ENCODE measurements at regions not wholly inside any gene's neighbourhood (a gene's known extent, or its start where the extent isn't known, plus 50 kb on each side); places are given as distances from the start of the nearest gene placed in this dataset.

DNA sequence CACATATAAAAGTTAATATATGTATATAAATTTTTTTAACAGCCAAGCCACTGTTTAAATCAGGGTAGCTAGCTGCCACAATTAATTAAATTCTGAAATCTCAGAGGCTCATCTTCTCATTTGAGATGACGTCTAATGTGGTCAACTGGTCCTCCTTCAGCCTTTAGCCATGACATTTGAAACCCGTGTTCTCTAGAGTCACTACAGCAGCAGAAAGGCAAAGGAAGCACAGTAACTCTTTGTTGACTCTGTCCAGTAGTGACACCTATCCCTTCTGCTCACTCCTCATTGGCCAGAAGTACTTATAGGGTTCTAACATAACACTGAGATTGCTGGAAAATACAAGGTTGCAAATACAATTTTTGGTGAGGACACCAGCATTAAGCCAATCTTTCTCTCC is 555.5 kb downstream of the ETV1 start:
- H4K20me1 ChIP-seq (ENCODE audit: insufficient read depth, low read length): no peaks in the 10 kb centered on the region
- no peaks in the 10 kb centered on the region for H3K79me2 ChIP-seq (ENCODE audit: insufficient read depth, low read depth, low read length)
- H3K4me2 ChIP-seq (ENCODE audit: low read length): no peak overlapping the region
- no peak for DNase-seq (ENCODE audit: low spot score)
- H3K9me3 ChIP-seq (ENCODE audit: low read length): no peaks in the 10 kb centered on the region
- H3K36me3 ChIP-seq (ENCODE audit: insufficient read depth, low read length): no peaks in the 10 kb centered on the region
- no peaks in the 10 kb centered on the region for H3K9me2 ChIP-seq (ENCODE audit: insufficient read depth, low read length)
- intact Hi-C loops (cut with micrococcal nuclease; ENCODE audit: unreplicated experiment): no loop called here
- H3K27ac ChIP-seq (ENCODE audit: low read depth, low read length, poor library complexity, severe bottlenecking): no peak overlapping the region
- BruUV-seq (replicated peaks): no TSS peak
- TF ChIP-seq EZH2phosphoT487 (IDR thresholded peaks at IDR 0.05; ENCODE audit: borderline replicate concordance, low read depth, low read length): no peak
- TF ChIP-seq, protein P1, sequence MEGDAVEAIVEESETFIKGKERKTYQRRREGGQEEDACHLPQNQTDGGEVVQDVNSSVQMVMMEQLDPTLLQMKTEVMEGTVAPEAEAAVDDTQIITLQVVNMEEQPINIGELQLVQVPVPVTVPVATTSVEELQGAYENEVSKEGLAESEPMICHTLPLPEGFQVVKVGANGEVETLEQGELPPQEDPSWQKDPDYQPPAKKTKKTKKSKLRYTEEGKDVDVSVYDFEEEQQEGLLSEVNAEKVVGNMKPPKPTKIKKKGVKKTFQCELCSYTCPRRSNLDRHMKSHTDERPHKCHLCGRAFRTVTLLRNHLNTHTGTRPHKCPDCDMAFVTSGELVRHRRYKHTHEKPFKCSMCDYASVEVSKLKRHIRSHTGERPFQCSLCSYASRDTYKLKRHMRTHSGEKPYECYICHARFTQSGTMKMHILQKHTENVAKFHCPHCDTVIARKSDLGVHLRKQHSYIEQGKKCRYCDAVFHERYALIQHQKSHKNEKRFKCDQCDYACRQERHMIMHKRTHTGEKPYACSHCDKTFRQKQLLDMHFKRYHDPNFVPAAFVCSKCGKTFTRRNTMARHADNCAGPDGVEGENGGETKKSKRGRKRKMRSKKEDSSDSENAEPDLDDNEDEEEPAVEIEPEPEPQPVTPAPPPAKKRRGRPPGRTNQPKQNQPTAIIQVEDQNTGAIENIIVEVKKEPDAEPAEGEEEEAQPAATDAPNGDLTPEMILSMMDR (conservative IDR thresholded peaks at IDR 0.05; ENCODE audit: low read length): no peak
- H3K4me3 ChIP-seq (ENCODE audit: low read depth, low read length, poor library complexity, severe bottlenecking): no peak overlapping the region
- no peak overlapping the region for H2AFZ ChIP-seq (ENCODE audit: low read length)
- ChIA-PET CTCF (ENCODE audit: unreplicated experiment) (no interaction called here), POLR2A (no interaction called here)
- H3K4me1 ChIP-seq (ENCODE audit: insufficient read depth, low read length, poor library complexity, severe bottlenecking): no peaks in the 10 kb centered on the region

DNA sequence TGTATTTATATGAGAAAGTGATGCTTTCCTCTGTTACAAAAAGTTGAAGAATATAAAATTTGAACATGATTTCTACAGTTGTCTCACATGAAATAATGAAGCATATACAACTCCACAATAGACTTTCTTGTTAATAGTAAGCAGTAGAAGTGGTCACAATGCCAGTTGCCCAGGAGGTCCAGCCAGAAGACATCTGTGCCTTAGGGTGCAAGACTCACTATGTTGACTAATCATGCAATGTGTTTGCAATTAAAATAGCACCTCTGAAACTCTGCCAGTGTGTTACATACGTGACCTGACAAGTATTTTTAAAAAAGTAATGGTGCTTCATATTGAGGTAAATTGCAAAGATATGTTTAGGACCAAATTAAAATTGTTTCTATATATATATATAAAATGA is 547.2 kb downstream of the ETV1 start:
- Histone ChIP-seq H3K36me3 (ENCODE audit: insufficient read depth, low read length) (no peaks in the 10 kb centered on the region), H3K4me2 (ENCODE audit: low read length) (no peak overlapping the region), H3K9me3 (ENCODE audit: low read length) (no peaks in the 10 kb centered on the region), H3K4me1 (ENCODE audit: insufficient read depth, low read length, poor library complexity, severe bottlenecking) (no peaks in the 10 kb centered on the region), H3K27ac (ENCODE audit: low read depth, low read length, poor library complexity, severe bottlenecking) (no peak overlapping the region), H3K4me3 (ENCODE audit: low read depth, low read length, poor library complexity, severe bottlenecking) (no peak overlapping the region), H4K20me1 (ENCODE audit: insufficient read depth, low read length) (no peaks in the 10 kb centered on the region), H2AFZ (ENCODE audit: low read length) (no peak overlapping the region), H3K79me2 (ENCODE audit: insufficient read depth, low read depth, low read length) (no peaks in the 10 kb centered on the region), H3K9me2 (ENCODE audit: insufficient read depth, low read length) (no peaks in the 10 kb centered on the region)
- ChIA-PET CTCF (ENCODE audit: unreplicated experiment) (no interaction called here), POLR2A (no interaction called here)
- intact Hi-C loops (cut with micrococcal nuclease; ENCODE audit: unreplicated experiment): no loop called here
- no TSS peak for BruUV-seq (replicated peaks)
- DNase-seq (ENCODE audit: low spot score): no peak
- TF ChIP-seq EZH2phosphoT487 (IDR thresholded peaks at IDR 0.05; ENCODE audit: borderline replicate concordance, low read depth, low read length): no peak
- TF ChIP-seq, protein P1 (conservative IDR thresholded peaks at IDR 0.05; ENCODE audit: low read length): no peak

DNA sequence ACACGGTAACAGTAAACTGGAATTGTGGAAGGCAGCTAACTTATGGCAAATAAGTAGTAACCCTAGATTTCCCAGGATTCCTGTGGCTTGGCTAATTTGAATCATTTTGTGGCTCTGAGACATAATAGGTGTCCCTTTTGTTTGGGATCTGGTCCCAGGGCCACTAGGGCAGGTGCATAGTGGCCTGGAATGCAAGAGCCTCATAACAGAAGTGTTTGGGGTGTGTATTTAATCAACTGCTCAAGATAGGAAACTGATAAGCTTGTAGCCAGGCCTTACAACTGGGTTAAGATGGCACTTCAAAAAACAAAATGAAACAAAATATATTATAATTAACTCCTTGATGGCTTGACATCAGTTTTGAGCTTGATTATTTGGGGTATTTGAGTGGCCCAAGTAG is 541.8 kb downstream of the ETV1 start:
- ChIA-PET CTCF (ENCODE audit: unreplicated experiment) (interaction anchor here (0.6 kb wide), 1 partner anchor 12 kb away, joined by 3 read pairs; no protein-coding TSS in a partner anchor), POLR2A (interaction anchor here (0.6 kb wide), 1 partner anchor 58 kb away, joined by 3 read pairs; no protein-coding TSS in a partner anchor)
- Histone ChIP-seq H3K27ac (ENCODE audit: low read depth, low read length, poor library complexity, severe bottlenecking) (no peak overlapping the region), H3K4me2 (ENCODE audit: low read length) (no peak overlapping the region), H3K36me3 (ENCODE audit: insufficient read depth, low read length) (no peaks in the 10 kb centered on the region), H3K4me1 (ENCODE audit: insufficient read depth, low read length, poor library complexity, severe bottlenecking) (no peaks in the 10 kb centered on the region), H4K20me1 (ENCODE audit: insufficient read depth, low read length) (no peaks in the 10 kb centered on the region), H3K79me2 (ENCODE audit: insufficient read depth, low read depth, low read length) (no peaks in the 10 kb centered on the region), H3K9me3 (ENCODE audit: low read length) (no peaks in the 10 kb centered on the region), H3K4me3 (ENCODE audit: low read depth, low read length, poor library complexity, severe bottlenecking) (no peak overlapping the region), H2AFZ (ENCODE audit: low read length) (no peak overlapping the region), H3K9me2 (ENCODE audit: insufficient read depth, low read length) (no peaks in the 10 kb centered on the region)
- BruUV-seq (replicated peaks): no TSS peak
- no peak for DNase-seq (ENCODE audit: low spot score)
- intact Hi-C loops (cut with micrococcal nuclease; ENCODE audit: unreplicated experiment): no loop called here
- no peak for TF ChIP-seq EZH2phosphoT487 (IDR thresholded peaks at IDR 0.05; ENCODE audit: borderline replicate concordance, low read depth, low read length)
- TF ChIP-seq, protein P1 (conservative IDR thresholded peaks at IDR 0.05; ENCODE audit: low read length): no peak

All from OCI-LY7 (cell line).